Neural progenitor cell (in vitro differentiated cells): ENCODE measurements at regions not wholly inside any gene's neighbourhood (a gene's known extent, or its start where the extent isn't known, plus 50 kb on each side); places are given as distances from the start of the nearest gene placed in this dataset.
"Not testable (repeated sequence)": the region's sequence is repeated elsewhere in the genome, so short reads cannot be mapped to it uniquely, and the experiment has no call there.

Experiments
- DNase-seq: peaks from one replicate; pipeline ENCODE4 v3.0.0-alpha.2; 2016; ENCODE audit warnings: low spot score
- H2AFZ ChIP-seq: fragments of 200-600 bp; sonication (generic); replicated peaks from 2 replicates; pipeline ENCODE4 v1.6.1; 2016; ENCODE audit warnings: antibody characterized with exemption
- H3F3A ChIP-seq: fragments of 200-600 bp; sonication (generic); 2 replicates; pipeline ENCODE4 v1.6.1; 2016; ENCODE audit warnings: antibody characterized with exemption, low read depth
- H3K27ac ChIP-seq: fragments of 200-600 bp; sonication (generic); 2 replicates; pipeline ENCODE4 v1.5.1; 2016; ENCODE audit warnings: mild to moderate bottlenecking
- H3K27me3 ChIP-seq: fragments of 200-600 bp; sonication (generic); 2 replicates; pipeline ENCODE4 v1.6.1; 2016; ENCODE audit warnings: mild to moderate bottlenecking, moderate library complexity
- H3K36me3 ChIP-seq: fragments of 200-600 bp; sonication (generic); 2 replicates; pipeline ENCODE4 v1.5.1; 2016
- H3K4me1 ChIP-seq: fragments of 200-600 bp; sonication (generic); 2 replicates; pipeline ENCODE4 v1.6.1; 2016; ENCODE audit warnings: mixed run types
- H3K4me2 ChIP-seq: fragments of 200-600 bp; sonication (generic); 2 replicates; pipeline ENCODE4 v1.6.1; 2016
- H3K4me3 ChIP-seq: fragments of 200-600 bp; sonication (generic); 2 replicates; pipeline ENCODE4 v1.5.1; 2016
- H3K79me2 ChIP-seq: fragments of 200-600 bp; sonication (generic); 2 replicates; pipeline ENCODE4 v1.6.1; 2016; ENCODE audit warnings: low read depth
- H3K9ac ChIP-seq: fragments of 200-600 bp; sonication (generic); 2 replicates; pipeline ENCODE4 v1.6.1; 2016
- H3K9me3 ChIP-seq: fragments of 200-600 bp; sonication (generic); 2 replicates; pipeline ENCODE4 v1.5.1; 2016; ENCODE audit warnings: low read depth
- H4K20me1 ChIP-seq: fragments of 200-600 bp; sonication (generic); 2 replicates; pipeline ENCODE4 v1.6.1; 2016; ENCODE audit warnings: low read depth
- H3K27ac Mint-ChIP-seq: 3 replicates; pipeline ENCODE4 v1.8.0; 2021; ENCODE audit warnings: mixed read lengths
- H3K27me3 Mint-ChIP-seq: 2 replicates; pipeline ENCODE4 v1.8.0; 2022; ENCODE audit warnings: low read depth, mild to moderate bottlenecking, inconsistent platforms, moderate library complexity, mixed read lengths; ENCODE audit not compliant: insufficient read depth
- H3K36me3 Mint-ChIP-seq: 3 replicates; pipeline ENCODE4 v1.8.0; 2021; ENCODE audit warnings: mixed read lengths
- H3K4me1 Mint-ChIP-seq: 3 replicates; pipeline ENCODE4 v1.8.0; 2021; ENCODE audit warnings: mixed read lengths
- H3K4me3 Mint-ChIP-seq: 3 replicates; pipeline ENCODE4 v1.8.0; 2021; ENCODE audit warnings: mild to moderate bottlenecking, moderate library complexity, mixed read lengths
- H3K9me3 Mint-ChIP-seq: 3 replicates; pipeline ENCODE4 v1.8.0; 2020; ENCODE audit warnings: mixed read lengths
- CTCF ChIP-seq: fragments of 200-600 bp; sonication (generic); IDR thresholded peaks from 2 replicates; pipeline ENCODE4 v1.5.1; 2017; ENCODE audit warnings: antibody characterized with exemption, mild to moderate bottlenecking
- EZH2 ChIP-seq: fragments of 200-600 bp; sonication (generic); IDR thresholded peaks from 2 replicates; pipeline ENCODE4 v1.6.1; 2017; ENCODE audit warnings: antibody characterized with exemption, mild to moderate bottlenecking, moderate library complexity
- EZH2phosphoT487 ChIP-seq: fragments of 200-600 bp; sonication (generic); IDR thresholded peaks from 2 replicates; pipeline ENCODE4 v1.6.1; 2017; ENCODE audit warnings: antibody characterized with exemption

- no peak overlapping the region for H3K27ac Mint-ChIP-seq
Measured at GRCh38 chr6:76831299-76831698, 632.0 kb downstream of the HTR1B start.

GRCh38 chr6:76823578-76823977 is 639.7 kb downstream of the HTR1B start:
- not testable (repeated sequence) for H3K4me1 Mint-ChIP-seq, H3K27me3 ChIP-seq

More at GRCh38 chr6:76831299-76831698, 632.0 kb downstream of the HTR1B start:
- H3K27me3 Mint-ChIP-seq: no peaks in the 10 kb centered on the region
- no peaks in the 10 kb centered on the region for H3K27me3 ChIP-seq
- H3F3A ChIP-seq: no peaks in the 10 kb centered on the region
- H3K4me3 Mint-ChIP-seq: no peak overlapping the region
- H3K4me1 ChIP-seq: peaks cover 11% of the 10 kb centered on the region
- H4K20me1 ChIP-seq: no peaks in the 10 kb centered on the region
- H3K9ac ChIP-seq: no peak overlapping the region
- no peaks in the 10 kb centered on the region for H3K36me3 Mint-ChIP-seq
- H3K9me3 Mint-ChIP-seq: peaks cover 7% of the 10 kb centered on the region
- no peaks in the 10 kb centered on the region for H3K79me2 ChIP-seq
- no peak overlapping the region for H3K4me2 ChIP-seq
- no peak overlapping the region for H3K4me3 ChIP-seq
- peaks cover 3% of the 10 kb centered on the region for H3K4me1 Mint-ChIP-seq
- H3K27ac ChIP-seq: no peak overlapping the region
- DNase-seq: no peak
- TF ChIP-seq CTCF (no peak), EZH2 (no peak)
- no peak overlapping the region for H2AFZ ChIP-seq
- H3K9me3 ChIP-seq: no peaks in the 10 kb centered on the region
- no peaks in the 10 kb centered on the region for H3K36me3 ChIP-seq

GRCh38 chr6:76818451-76818850 is 644.8 kb downstream of the HTR1B start:
- H4K20me1 ChIP-seq: no peaks in the 10 kb centered on the region

More at GRCh38 chr6:76823578-76823977, 639.7 kb downstream of the HTR1B start:
- not testable (repeated sequence) for H3K36me3 ChIP-seq, H4K20me1 ChIP-seq, H3K9me3 ChIP-seq, H3K79me2 ChIP-seq, H3K27ac Mint-ChIP-seq, H3K4me3 Mint-ChIP-seq, H3K27me3 Mint-ChIP-seq, DNase-seq, H3K9ac ChIP-seq, H3F3A ChIP-seq, H3K36me3 Mint-ChIP-seq, H3K4me1 ChIP-seq, H3K27ac ChIP-seq, H3K4me3 ChIP-seq, H3K4me2 ChIP-seq, H2AFZ ChIP-seq
- peaks cover 13% of the 10 kb centered on the region for H3K9me3 Mint-ChIP-seq

GRCh38 chr6:76817429-76817828 is 645.9 kb downstream of the HTR1B start:
- Histone ChIP-seq H3K79me2 (no peaks in the 10 kb centered on the region), H3K9me3 (peaks cover 2% of the 10 kb centered on the region), H3K27me3 (no peaks in the 10 kb centered on the region), H3K4me2 (no peak overlapping the region), H3K4me1 (no peaks in the 10 kb centered on the region), H3K36me3 (no peaks in the 10 kb centered on the region), H4K20me1 (no peaks in the 10 kb centered on the region), H3K27ac (no peak overlapping the region), H3K4me3 (no peak overlapping the region), H3F3A (no peaks in the 10 kb centered on the region), H2AFZ (no peak overlapping the region), H3K9ac (no peak overlapping the region)
- Mint-ChIP-seq H3K27ac (no peak overlapping the region), H3K4me3 (no peak overlapping the region), H3K27me3 (no peaks in the 10 kb centered on the region), H3K9me3 (no peaks in the 10 kb centered on the region), H3K4me1 (peaks cover 9% of the 10 kb centered on the region), H3K36me3 (no peaks in the 10 kb centered on the region)
- no peak for TF ChIP-seq CTCF
- TF ChIP-seq EZH2phosphoT487: no peak
- TF ChIP-seq EZH2: no peak
- DNase-seq: no peak

More at GRCh38 chr6:76818451-76818850, 644.8 kb downstream of the HTR1B start:
- H3K36me3 Mint-ChIP-seq: no peaks in the 10 kb centered on the region
- no peak overlapping the region for H3K27ac ChIP-seq
- H3K4me3 ChIP-seq: no peak overlapping the region
- no peak overlapping the region for H3K4me2 ChIP-seq
- H3F3A ChIP-seq: no peaks in the 10 kb centered on the region
- peaks cover 4% of the 10 kb centered on the region for H3K9me3 Mint-ChIP-seq
- TF ChIP-seq CTCF (no peak), EZH2 (no peak), EZH2phosphoT487 (no peak)
- H3K9me3 ChIP-seq: peaks cover 2% of the 10 kb centered on the region
- no peak overlapping the region for H3K9ac ChIP-seq
- H3K27ac Mint-ChIP-seq: no peak overlapping the region
- H2AFZ ChIP-seq: no peak overlapping the region
- H3K36me3 ChIP-seq: no peaks in the 10 kb centered on the region
- no peaks in the 10 kb centered on the region for H3K27me3 ChIP-seq
- no peaks in the 10 kb centered on the region for H3K27me3 Mint-ChIP-seq
- DNase-seq: no peak
- H3K4me1 Mint-ChIP-seq: peaks cover 9% of the 10 kb centered on the region
- no peaks in the 10 kb centered on the region for H3K4me1 ChIP-seq
- H3K4me3 Mint-ChIP-seq: no peak overlapping the region
- H3K79me2 ChIP-seq: no peaks in the 10 kb centered on the region
